Glutamatergic neuron (in vitro differentiated cells): ENCODE measurements at regions not wholly inside any gene's neighbourhood (a gene's known extent, or its start where the extent isn't known, plus 50 kb on each side); places are given as distances from the start of the nearest gene placed in this dataset.

Experiments used
- DNase-seq: peaks from one replicate; pipeline ENCODE4 v3.0.0; 2022
- H3K27ac Mint-ChIP-seq: one replicate; pipeline ENCODE4 v1.8.0; 2020; ENCODE audit warnings: mild to moderate bottlenecking, mixed read lengths, inconsistent platforms; ENCODE audit not compliant: unreplicated experiment
- H3K27me3 Mint-ChIP-seq: one replicate; pipeline ENCODE4 v1.8.0; 2020; ENCODE audit warnings: mild to moderate bottlenecking, moderate library complexity, mixed read lengths, inconsistent platforms; ENCODE audit not compliant: unreplicated experiment
- H3K36me3 Mint-ChIP-seq: one replicate; pipeline ENCODE4 v1.8.0; 2020; ENCODE audit warnings: mild to moderate bottlenecking, mixed read lengths, inconsistent platforms; ENCODE audit not compliant: unreplicated experiment
- H3K4me1 Mint-ChIP-seq: one replicate; pipeline ENCODE4 v1.8.0; 2020; ENCODE audit warnings: mild to moderate bottlenecking, low read depth, mixed read lengths, inconsistent platforms; ENCODE audit not compliant: unreplicated experiment
- H3K4me3 Mint-ChIP-seq: one replicate; pipeline ENCODE4 v1.8.0; 2020; ENCODE audit warnings: mild to moderate bottlenecking, mixed read lengths, inconsistent platforms; ENCODE audit not compliant: unreplicated experiment
- H3K9me3 Mint-ChIP-seq: one replicate; pipeline ENCODE4 v1.8.0; 2020; ENCODE audit warnings: mild to moderate bottlenecking, moderate library complexity, mixed read lengths, inconsistent platforms; ENCODE audit not compliant: unreplicated experiment
- TF ChIP-seq, protein P1 (sequence below): fragments of 200-600 bp; sonication (generic); IDR thresholded peaks from one replicate; pipeline ENCODE4 v1.5.0; 2021; ENCODE audit not compliant: partially characterized antibody, unreplicated experiment

DNA sequence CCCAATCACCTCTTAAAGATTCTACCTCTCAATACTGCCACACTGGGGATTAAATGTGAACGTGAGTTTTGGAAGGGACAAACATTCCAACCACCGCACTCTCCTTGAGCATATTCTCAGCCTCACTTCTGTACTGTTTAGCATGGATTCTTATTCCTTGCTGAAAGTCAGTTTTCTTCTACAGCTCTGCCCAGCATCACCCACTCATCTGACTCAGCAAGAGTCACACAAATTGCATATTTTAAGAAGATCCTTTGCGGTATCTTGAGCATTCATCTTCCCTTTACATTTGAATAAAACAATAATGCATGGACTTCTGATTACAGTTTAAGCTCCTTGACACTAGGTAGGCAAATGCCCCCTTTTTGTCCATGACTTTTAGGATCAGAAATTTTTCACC, 251.6 kb upstream of the MKLN1 start:
- H3K27me3 Mint-ChIP-seq, result no peaks in the 10 kb centered on the region
- H3K36me3 Mint-ChIP-seq, result no peaks in the 10 kb centered on the region
- H3K4me3 Mint-ChIP-seq, result no peak overlapping the region
- no peaks in the 10 kb centered on the region for H3K9me3 Mint-ChIP-seq
- H3K4me1 Mint-ChIP-seq, result peaks cover 3% of the 10 kb centered on the region
- DNase-seq, result no peak
- TF ChIP-seq, protein P1, sequence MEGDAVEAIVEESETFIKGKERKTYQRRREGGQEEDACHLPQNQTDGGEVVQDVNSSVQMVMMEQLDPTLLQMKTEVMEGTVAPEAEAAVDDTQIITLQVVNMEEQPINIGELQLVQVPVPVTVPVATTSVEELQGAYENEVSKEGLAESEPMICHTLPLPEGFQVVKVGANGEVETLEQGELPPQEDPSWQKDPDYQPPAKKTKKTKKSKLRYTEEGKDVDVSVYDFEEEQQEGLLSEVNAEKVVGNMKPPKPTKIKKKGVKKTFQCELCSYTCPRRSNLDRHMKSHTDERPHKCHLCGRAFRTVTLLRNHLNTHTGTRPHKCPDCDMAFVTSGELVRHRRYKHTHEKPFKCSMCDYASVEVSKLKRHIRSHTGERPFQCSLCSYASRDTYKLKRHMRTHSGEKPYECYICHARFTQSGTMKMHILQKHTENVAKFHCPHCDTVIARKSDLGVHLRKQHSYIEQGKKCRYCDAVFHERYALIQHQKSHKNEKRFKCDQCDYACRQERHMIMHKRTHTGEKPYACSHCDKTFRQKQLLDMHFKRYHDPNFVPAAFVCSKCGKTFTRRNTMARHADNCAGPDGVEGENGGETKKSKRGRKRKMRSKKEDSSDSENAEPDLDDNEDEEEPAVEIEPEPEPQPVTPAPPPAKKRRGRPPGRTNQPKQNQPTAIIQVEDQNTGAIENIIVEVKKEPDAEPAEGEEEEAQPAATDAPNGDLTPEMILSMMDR, result no peak
- no peak overlapping the region for H3K27ac Mint-ChIP-seq

DNA sequence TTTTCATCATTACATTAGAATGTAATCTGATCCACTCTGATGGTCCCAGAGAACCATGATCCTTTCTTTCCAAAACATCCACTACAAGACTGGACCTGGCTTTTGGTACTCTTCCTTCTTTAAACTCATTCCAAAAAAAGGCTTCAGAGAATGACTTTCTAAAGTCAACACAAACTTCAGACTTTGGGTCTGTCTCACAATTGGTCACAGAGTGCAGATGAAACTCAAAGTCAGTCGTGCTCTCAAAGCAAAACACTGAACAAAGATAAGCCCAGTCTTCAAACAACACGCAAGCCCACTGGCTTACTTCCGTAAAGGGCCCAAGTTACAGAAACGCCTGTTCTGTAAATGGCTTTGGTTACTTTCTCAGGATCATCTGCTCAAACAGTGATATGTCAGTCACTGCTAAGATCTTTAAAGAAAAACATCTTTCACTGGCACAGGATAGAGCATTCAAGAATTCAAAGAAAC, 250.9 kb upstream of the MKLN1 start:
- Mint-ChIP-seq H3K9me3 (no peaks in the 10 kb centered on the region), H3K27me3 (no peaks in the 10 kb centered on the region), H3K27ac (no peak overlapping the region), H3K4me3 (no peak overlapping the region), H3K36me3 (no peaks in the 10 kb centered on the region), H3K4me1 (peaks cover 3% of the 10 kb centered on the region)
- TF ChIP-seq, protein P1, result no peak
- DNase-seq, result no peak

DNA sequence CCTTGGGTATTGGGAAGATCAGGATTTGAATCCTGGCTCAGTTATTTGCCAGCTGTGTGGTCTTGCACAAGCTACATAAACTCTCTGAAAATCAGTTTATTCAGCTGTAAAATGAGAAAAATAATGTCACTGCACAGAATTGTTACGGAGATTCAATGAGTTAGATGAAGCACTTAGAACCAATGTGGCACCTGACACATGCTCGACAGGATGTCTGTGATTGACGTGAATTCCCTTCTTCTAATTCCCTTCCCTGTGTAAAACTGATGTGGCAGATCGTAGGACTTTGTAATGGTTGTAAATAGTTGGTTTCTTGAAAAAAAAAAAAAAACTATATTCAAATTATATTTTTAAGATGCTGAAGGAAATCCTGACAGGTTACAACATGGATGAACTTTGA, 249.9 kb upstream of the MKLN1 start:
- Mint-ChIP-seq H3K27ac (no peak overlapping the region), H3K9me3 (peaks cover 2% of the 10 kb centered on the region), H3K4me3 (no peak overlapping the region), H3K4me1 (peaks cover under 1% of the 10 kb centered on the region), H3K27me3 (no peaks in the 10 kb centered on the region), H3K36me3 (no peaks in the 10 kb centered on the region)
- DNase-seq, result no peak
- TF ChIP-seq, protein P1, result no peak

- Mint-ChIP-seq H3K36me3 (no peaks in the 10 kb centered on the region), H3K4me3 (no peak overlapping the region), H3K4me1 (no peaks in the 10 kb centered on the region), H3K27ac (no peak overlapping the region), H3K9me3 (peaks cover 2% of the 10 kb centered on the region), H3K27me3 (no peaks in the 10 kb centered on the region)
- TF ChIP-seq, protein P1, result no peak
- DNase-seq, result no peak
Observed at GRCh38 chr7:131080754-131081153, 246.9 kb upstream of the MKLN1 start.

- no peaks in the 10 kb centered on the region for H3K4me1 Mint-ChIP-seq
- H3K4me3 Mint-ChIP-seq, result no peak overlapping the region
- DNase-seq, result no peak
- H3K27me3 Mint-ChIP-seq, result no peaks in the 10 kb centered on the region
- peaks cover 2% of the 10 kb centered on the region for H3K9me3 Mint-ChIP-seq
- H3K36me3 Mint-ChIP-seq, result no peaks in the 10 kb centered on the region
- no peak overlapping the region for H3K27ac Mint-ChIP-seq
- TF ChIP-seq, protein P1, result no peak
Observed at GRCh38 chr7:131081308-131081707, 246.4 kb upstream of the MKLN1 start.
